BJ (cell line): ENCODE measurements at regions not wholly inside any gene's neighbourhood (a gene's known extent, or its start where the extent isn't known, plus 50 kb on each side); places are given as distances from the start of the nearest gene placed in this dataset.

Experiments
- CTCF ChIA-PET: fragments of 350-600 bp; formaldehyde crosslinking; extraction: SDS; loops from one replicate; lab custom pipeline; 2021; ENCODE audit warnings: antibody characterized with exemption, inconsistent platforms; lab: Yijun Ruan, JAX
- POLR2A ChIA-PET: fragments of 300-600 bp; sonication (Branson Sonifier 250); formaldehyde crosslinking; extraction: SDS; loops from one replicate; lab custom pipeline; 2021; ENCODE audit warnings: antibody characterized with exemption; lab: Charles Lee
- DNase-seq: peaks from one replicate; pipeline ENCODE4 v3.0.0-alpha.2; 2011; ENCODE audit warnings: low read depth
- H3K27me3 ChIP-seq: 2 replicates; pipeline ENCODE4 v1.6.0; 2011; ENCODE audit warnings: low read length; ENCODE audit not compliant: control insufficient read depth, insufficient read depth
- H3K36me3 ChIP-seq: 2 replicates; pipeline ENCODE4 v1.5.1; 2011; ENCODE audit warnings: low read length; ENCODE audit not compliant: control insufficient read depth, insufficient read depth
- H3K4me3 ChIP-seq: 2 replicates; pipeline ENCODE4 v1.5.1; 2011; ENCODE audit warnings: low read depth, mild to moderate bottlenecking, control low read depth, low read length
- TF ChIP-seq, protein P1 (sequence below): IDR thresholded peaks from 2 replicates; pipeline ENCODE4 v1.5.1; 2011; ENCODE audit warnings: low read depth, mild to moderate bottlenecking, control low read depth, inconsistent platforms, low read length, moderate library complexity; ENCODE audit not compliant: insufficient read depth

DNA sequence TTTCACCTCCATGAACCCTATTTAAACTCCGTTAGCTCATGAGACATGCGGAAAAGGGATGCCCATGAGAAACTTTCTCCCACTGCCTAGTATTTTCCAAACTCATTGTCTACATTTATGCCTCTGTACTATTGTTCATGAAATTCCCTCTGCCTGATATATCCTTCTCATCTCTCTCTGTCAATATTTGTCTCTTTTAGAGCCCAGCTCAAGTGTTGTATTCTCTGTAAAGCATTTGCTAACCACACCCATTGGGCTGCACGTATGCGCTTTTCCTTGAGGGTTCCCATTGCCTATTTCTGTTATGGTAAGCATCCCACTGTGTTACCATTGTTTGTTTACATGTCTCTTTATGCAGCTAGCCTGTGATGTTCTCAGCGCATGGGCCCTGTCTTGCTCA, 211.4 kb downstream of the MDFIC start:
- no peak overlapping the region for H3K4me3 ChIP-seq
- DNase-seq: no peak
- ChIA-PET POLR2A (no interaction called here), CTCF (no interaction called here)
- H3K27me3 ChIP-seq: no peaks in the 10 kb centered on the region
- no peaks in the 10 kb centered on the region for H3K36me3 ChIP-seq
- TF ChIP-seq, protein P1, sequence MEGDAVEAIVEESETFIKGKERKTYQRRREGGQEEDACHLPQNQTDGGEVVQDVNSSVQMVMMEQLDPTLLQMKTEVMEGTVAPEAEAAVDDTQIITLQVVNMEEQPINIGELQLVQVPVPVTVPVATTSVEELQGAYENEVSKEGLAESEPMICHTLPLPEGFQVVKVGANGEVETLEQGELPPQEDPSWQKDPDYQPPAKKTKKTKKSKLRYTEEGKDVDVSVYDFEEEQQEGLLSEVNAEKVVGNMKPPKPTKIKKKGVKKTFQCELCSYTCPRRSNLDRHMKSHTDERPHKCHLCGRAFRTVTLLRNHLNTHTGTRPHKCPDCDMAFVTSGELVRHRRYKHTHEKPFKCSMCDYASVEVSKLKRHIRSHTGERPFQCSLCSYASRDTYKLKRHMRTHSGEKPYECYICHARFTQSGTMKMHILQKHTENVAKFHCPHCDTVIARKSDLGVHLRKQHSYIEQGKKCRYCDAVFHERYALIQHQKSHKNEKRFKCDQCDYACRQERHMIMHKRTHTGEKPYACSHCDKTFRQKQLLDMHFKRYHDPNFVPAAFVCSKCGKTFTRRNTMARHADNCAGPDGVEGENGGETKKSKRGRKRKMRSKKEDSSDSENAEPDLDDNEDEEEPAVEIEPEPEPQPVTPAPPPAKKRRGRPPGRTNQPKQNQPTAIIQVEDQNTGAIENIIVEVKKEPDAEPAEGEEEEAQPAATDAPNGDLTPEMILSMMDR: no peak

DNA sequence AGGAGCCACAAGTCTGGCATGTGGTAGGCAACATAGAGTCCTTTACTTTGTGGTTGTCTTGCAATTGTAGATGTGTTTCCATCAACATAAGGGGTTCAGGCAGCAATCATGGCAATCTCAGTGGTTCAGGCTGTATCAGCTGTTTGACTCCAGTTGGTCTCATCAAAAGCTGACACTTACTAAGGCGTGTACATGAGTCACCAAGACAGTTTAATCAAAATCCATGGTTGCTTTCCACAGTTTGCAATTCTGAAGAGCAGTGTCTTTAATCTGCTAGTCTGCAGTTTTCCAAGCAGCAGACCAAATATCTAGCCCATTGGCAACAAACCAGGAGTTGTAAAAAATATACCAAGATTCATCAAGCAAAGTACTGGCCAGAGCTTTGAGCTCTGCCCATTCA, 210.2 kb downstream of the MDFIC start:
- TF ChIP-seq, protein P1: no peak

DNA sequence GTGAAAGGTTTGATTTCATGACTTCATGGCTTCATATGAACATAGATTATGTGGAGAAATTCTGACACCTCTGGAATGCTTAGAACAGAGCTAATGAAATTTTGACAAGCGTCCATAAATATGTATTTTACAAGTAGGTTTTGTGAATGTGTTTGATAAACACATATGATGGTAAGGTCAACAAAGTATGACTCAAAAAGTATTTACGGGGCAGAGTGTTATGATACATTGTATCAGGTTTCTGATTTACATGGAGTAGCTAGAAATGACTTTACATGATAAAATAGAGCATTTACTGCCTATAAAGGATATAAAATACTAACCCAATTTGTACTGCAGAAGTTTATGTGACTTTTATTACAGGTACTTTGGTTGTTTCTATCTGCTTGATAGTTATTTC, 206.3 kb downstream of the MDFIC start:
- ChIA-PET CTCF (no interaction called here), POLR2A (interaction anchor here (0.5 kb wide), 1 partner anchor 507 kb away, joined by 7 read pairs; no protein-coding TSS in a partner anchor)
- no peaks in the 10 kb centered on the region for H3K36me3 ChIP-seq
- TF ChIP-seq, protein P1: no peak
- DNase-seq: no peak
- H3K27me3 ChIP-seq: no peaks in the 10 kb centered on the region
- H3K4me3 ChIP-seq: no peak overlapping the region

More for the DNA sequence above, 210.2 kb downstream of the MDFIC start:
- Histone ChIP-seq H3K36me3 (no peaks in the 10 kb centered on the region), H3K4me3 (no peak overlapping the region), H3K27me3 (no peaks in the 10 kb centered on the region)
- CTCF ChIA-PET: no interaction called here
- DNase-seq: no peak
- POLR2A ChIA-PET: no interaction called here

DNA sequence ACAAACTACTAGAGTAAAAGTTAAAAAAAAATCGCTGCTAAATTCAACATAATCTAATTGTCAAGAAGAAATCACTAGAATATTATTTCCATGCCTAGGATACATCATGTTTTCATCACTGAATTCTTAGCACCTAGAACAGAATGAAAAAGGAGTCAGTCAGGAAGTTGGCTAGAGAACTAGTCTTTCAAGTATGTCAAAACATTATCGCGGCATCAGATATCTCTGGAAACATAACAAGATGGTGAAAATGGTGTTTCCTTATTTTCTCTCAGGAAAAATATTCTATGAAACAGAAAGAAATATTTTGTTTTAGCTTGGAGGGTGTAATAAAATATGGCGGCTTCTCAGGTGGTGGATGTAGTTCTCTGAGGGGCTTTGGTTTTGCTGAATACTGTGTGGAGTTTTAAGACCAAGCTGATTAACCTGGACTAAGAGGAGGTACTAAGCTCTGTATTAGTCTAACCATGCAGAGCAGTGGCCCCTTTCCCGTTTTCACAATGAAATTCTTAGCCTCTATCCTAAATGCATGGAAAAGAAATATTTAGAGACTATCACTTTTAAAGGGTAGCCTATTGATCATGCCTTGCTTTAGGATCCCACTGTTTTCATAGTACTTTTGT, 205.6 kb downstream of the MDFIC start:
- CTCF ChIA-PET: no interaction called here
- no peak for DNase-seq
- TF ChIP-seq, protein P1: no peak
- POLR2A ChIA-PET: no interaction called here
- H3K4me3 ChIP-seq: no peak overlapping the region
- no peaks in the 10 kb centered on the region for H3K36me3 ChIP-seq
- no peaks in the 10 kb centered on the region for H3K27me3 ChIP-seq

DNA sequence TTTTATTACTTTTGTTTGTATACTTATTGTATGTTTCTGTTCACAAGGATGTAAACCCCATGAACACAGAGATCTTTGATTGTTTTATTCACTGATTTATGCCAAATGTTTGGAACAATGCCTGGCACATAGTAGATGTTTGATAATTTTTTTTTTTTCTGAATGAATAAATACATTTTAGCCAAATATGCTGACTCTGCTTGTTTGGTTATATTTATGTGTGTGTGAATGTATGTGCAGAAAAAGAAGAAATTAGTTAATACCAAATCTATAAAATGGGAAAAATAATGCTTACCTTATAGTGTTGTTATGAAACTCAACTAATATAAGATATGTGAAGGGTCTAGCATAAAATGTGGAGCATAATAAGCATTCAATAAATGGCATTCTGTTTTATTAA, 203.9 kb downstream of the MDFIC start:
- Histone ChIP-seq H3K27me3 (no peaks in the 10 kb centered on the region), H3K4me3 (no peak overlapping the region), H3K36me3 (no peaks in the 10 kb centered on the region)
- DNase-seq: no peak
- CTCF ChIA-PET: no interaction called here
- POLR2A ChIA-PET: no interaction called here
- TF ChIP-seq, protein P1: no peak
